HepG2 (cell line): ENCODE measurements at regions not wholly inside any gene's neighbourhood (a gene's known extent, or its start where the extent isn't known, plus 50 kb on each side); places are given as distances from the start of the nearest gene placed in this dataset.

Experiments
- ATAD3A ChIP-seq: sonication (generic); formaldehyde crosslinking; IDR thresholded peaks from 2 replicates; pipeline ENCODE4 v1.4.0; 2020; ENCODE audit warnings: missing genetic modification reagents
- ATM ChIP-seq: fragments of 450-650 bp; IDR thresholded peaks from 2 replicates; pipeline ENCODE4 v1.7.1; 2017; ENCODE audit warnings: mild to moderate bottlenecking, borderline replicate concordance
- DNMT3B ChIP-seq: conservative IDR thresholded peaks from 2 replicates; pipeline ENCODE4 v1.6.1; 2016; ENCODE audit warnings: missing biosample characterization, control low read depth
- HDAC6 ChIP-seq: fragments of 200-600 bp; sonication (generic); IDR thresholded peaks from 2 replicates; pipeline ENCODE4 v1.7.0; 2017; ENCODE audit warnings: mild to moderate bottlenecking, antibody characterized with exemption, low read length, low read depth
- HOXA7 ChIP-seq: sonication (generic); formaldehyde crosslinking; IDR thresholded peaks from 2 replicates; pipeline ENCODE4 v1.8.1; 2022; ENCODE audit warnings: mild to moderate bottlenecking, missing genetic modification reagents, moderate library complexity
- JARID2 ChIP-seq: sonication (generic); formaldehyde crosslinking; IDR thresholded peaks from 2 replicates; pipeline ENCODE4 v1.8.1; 2023; ENCODE audit warnings: missing genetic modification reagents, inconsistent platforms; ENCODE audit not compliant: insufficient replicate concordance
- MTA3 ChIP-seq: sonication (generic); formaldehyde crosslinking; IDR thresholded peaks from 2 replicates; pipeline ENCODE4 v1.4.0; 2020; ENCODE audit warnings: missing genetic modification reagents
- MYNN ChIP-seq: sonication (generic); formaldehyde crosslinking; IDR thresholded peaks from 2 replicates; pipeline ENCODE4 v1.4.0; 2020; ENCODE audit warnings: mild to moderate bottlenecking, low read depth, missing genetic modification reagents
- NPAS2 ChIP-seq: sonication (generic); formaldehyde crosslinking; IDR thresholded peaks from 2 replicates; pipeline ENCODE4 v1.8.0; 2022; ENCODE audit warnings: mild to moderate bottlenecking, missing genetic modification reagents, borderline replicate concordance
- NRL ChIP-seq: sonication (generic); formaldehyde crosslinking; IDR thresholded peaks from 2 replicates; pipeline ENCODE4 v1.5.0; 2020; ENCODE audit warnings: missing genetic modification reagents, mild to moderate bottlenecking, moderate library complexity, borderline replicate concordance
- REPIN1 ChIP-seq: sonication (generic); formaldehyde crosslinking; IDR thresholded peaks from 2 replicates; pipeline ENCODE4 v1.8.0; 2022; ENCODE audit warnings: missing genetic modification reagents, low read depth, mild to moderate bottlenecking, borderline replicate concordance
- U2AF2 ChIP-seq: fragments of 200-400 bp; formaldehyde crosslinking; IDR thresholded peaks from 2 replicates; pipeline ENCODE4 v1.6.1; 2017; ENCODE audit warnings: low read depth, mild to moderate bottlenecking, low read length
- ZFP36L2 ChIP-seq: sonication (generic); formaldehyde crosslinking; IDR thresholded peaks from 2 replicates; pipeline ENCODE4 v1.4.0; 2020; ENCODE audit warnings: missing genetic modification reagents
- ZNF101 ChIP-seq: sonication (generic); formaldehyde crosslinking; IDR thresholded peaks from 2 replicates; pipeline ENCODE4 v1.4.0; 2020; ENCODE audit warnings: mild to moderate bottlenecking, low read depth, missing genetic modification reagents, borderline replicate concordance
- ZNF234 ChIP-seq: sonication (generic); formaldehyde crosslinking; conservative IDR thresholded peaks from 2 replicates; pipeline ENCODE4 v1.5.1; 2020; ENCODE audit warnings: mild to moderate bottlenecking, missing genetic modification reagents
- ZNF251 ChIP-seq: sonication (generic); formaldehyde crosslinking; IDR thresholded peaks from 2 replicates; pipeline ENCODE4 v1.9.0; 2021; ENCODE audit warnings: mild to moderate bottlenecking, missing genetic modification reagents
- TF ChIP-seq, protein P1 (sequence below): sonication (generic); formaldehyde crosslinking; IDR thresholded peaks from 2 replicates; pipeline ENCODE4 v1.9.0; 2021; ENCODE audit warnings: missing genetic modification reagents, borderline replicate concordance
- TF ChIP-seq, protein P2 (sequence below): sonication (generic); formaldehyde crosslinking; IDR thresholded peaks from 2 replicates; pipeline ENCODE4 v1.4.0; 2020; ENCODE audit warnings: missing genetic modification reagents
- TF ChIP-seq, protein P3 (sequence below): sonication (generic); formaldehyde crosslinking; IDR thresholded peaks from 2 replicates; pipeline ENCODE4 v1.9.0; 2021; ENCODE audit warnings: missing genetic modification reagents, borderline replicate concordance
- TF ChIP-seq, protein P4 (sequence below): sonication (generic); formaldehyde crosslinking; IDR thresholded peaks from 2 replicates; pipeline ENCODE4 v1.4.0; 2020; ENCODE audit warnings: mild to moderate bottlenecking, missing genetic modification reagents

DNA sequence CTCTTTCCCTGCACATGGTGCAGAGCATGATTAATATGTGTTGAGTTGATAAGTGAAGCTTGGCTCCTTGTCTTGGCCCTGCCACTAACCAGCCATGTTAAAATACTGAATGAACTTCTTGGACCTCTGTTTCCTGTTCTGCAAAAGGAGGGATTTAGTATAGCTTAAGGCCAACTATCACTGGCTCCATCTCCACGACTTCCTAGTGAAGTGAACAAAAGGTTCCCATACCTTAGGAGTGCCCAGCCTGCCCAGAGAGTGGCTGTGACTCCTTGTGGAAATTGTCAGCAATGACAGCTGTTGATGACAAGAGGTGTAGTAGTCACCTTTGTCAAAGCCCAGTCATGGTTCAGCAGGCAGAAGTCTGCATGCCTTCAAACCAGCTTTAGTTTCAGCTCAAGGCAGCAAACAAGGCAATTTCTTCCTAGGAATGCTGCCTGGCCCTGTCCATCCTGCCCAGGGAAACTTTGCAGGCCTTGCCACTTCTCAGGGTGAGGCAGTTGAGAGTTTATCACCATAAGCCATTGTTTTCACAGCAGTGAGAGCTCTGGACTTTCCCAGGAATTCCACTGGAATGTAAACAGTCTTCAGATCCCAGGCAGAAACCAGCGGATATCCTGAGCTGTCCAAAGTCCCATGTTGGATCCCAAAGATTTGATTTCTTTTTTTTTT is 169.7 kb upstream of the TNFAIP3 start (continued):
- TF ChIP-seq, protein P1, sequence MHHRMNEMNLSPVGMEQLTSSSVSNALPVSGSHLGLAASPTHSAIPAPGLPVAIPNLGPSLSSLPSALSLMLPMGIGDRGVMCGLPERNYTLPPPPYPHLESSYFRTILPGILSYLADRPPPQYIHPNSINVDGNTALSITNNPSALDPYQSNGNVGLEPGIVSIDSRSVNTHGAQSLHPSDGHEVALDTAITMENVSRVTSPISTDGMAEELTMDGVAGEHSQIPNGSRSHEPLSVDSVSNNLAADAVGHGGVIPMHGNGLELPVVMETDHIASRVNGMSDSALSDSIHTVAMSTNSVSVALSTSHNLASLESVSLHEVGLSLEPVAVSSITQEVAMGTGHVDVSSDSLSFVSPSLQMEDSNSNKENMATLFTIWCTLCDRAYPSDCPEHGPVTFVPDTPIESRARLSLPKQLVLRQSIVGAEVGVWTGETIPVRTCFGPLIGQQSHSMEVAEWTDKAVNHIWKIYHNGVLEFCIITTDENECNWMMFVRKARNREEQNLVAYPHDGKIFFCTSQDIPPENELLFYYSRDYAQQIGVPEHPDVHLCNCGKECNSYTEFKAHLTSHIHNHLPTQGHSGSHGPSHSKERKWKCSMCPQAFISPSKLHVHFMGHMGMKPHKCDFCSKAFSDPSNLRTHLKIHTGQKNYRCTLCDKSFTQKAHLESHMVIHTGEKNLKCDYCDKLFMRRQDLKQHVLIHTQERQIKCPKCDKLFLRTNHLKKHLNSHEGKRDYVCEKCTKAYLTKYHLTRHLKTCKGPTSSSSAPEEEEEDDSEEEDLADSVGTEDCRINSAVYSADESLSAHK (CRISPR knock-in tag): no peak
- TF ChIP-seq HDAC6 (no peak), HOXA7 (CRISPR knock-in tag) (no peak), MTA3 (CRISPR knock-in tag) (no peak), JARID2 (no peak), ZFP36L2 (CRISPR knock-in tag) (no peak), NPAS2 (CRISPR knock-in tag) (no peak), ZNF251 (CRISPR knock-in tag) (peak; percentile 66; the same call in 1 of the 2 replicates), ATM (no peak), ZNF101 (CRISPR knock-in tag) (no peak), REPIN1 (CRISPR knock-in tag) (peak; percentile 50; the same call in 1 of the 2 replicates), MYNN (CRISPR knock-in tag) (no peak), ZNF234 (CRISPR knock-in tag) (no peak), NRL (CRISPR knock-in tag) (no peak), DNMT3B (CRISPR knock-in tag) (no peak), U2AF2 (no peak), ATAD3A (CRISPR knock-in tag) (no peak)
- TF ChIP-seq, protein P2, sequence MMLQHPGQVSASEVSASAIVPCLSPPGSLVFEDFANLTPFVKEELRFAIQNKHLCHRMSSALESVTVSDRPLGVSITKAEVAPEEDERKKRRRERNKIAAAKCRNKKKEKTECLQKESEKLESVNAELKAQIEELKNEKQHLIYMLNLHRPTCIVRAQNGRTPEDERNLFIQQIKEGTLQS (CRISPR knock-in tag): peak; percentile 20; the same call in 1 of the 2 replicates
- TF ChIP-seq, protein P3, sequence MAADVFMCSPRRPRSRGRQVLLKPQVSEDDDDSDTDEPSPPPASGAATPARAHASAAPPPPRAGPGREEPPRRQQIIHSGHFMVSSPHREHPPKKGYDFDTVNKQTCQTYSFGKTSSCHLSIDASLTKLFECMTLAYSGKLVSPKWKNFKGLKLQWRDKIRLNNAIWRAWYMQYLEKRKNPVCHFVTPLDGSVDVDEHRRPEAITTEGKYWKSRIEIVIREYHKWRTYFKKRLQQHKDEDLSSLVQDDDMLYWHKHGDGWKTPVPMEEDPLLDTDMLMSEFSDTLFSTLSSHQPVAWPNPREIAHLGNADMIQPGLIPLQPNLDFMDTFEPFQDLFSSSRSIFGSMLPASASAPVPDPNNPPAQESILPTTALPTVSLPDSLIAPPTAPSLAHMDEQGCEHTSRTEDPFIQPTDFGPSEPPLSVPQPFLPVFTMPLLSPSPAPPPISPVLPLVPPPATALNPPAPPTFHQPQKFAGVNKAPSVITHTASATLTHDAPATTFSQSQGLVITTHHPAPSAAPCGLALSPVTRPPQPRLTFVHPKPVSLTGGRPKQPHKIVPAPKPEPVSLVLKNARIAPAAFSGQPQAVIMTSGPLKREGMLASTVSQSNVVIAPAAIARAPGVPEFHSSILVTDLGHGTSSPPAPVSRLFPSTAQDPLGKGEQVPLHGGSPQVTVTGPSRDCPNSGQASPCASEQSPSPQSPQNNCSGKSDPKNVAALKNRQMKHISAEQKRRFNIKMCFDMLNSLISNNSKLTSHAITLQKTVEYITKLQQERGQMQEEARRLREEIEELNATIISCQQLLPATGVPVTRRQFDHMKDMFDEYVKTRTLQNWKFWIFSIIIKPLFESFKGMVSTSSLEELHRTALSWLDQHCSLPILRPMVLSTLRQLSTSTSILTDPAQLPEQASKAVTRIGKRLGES: no peak
- TF ChIP-seq, protein P4, sequence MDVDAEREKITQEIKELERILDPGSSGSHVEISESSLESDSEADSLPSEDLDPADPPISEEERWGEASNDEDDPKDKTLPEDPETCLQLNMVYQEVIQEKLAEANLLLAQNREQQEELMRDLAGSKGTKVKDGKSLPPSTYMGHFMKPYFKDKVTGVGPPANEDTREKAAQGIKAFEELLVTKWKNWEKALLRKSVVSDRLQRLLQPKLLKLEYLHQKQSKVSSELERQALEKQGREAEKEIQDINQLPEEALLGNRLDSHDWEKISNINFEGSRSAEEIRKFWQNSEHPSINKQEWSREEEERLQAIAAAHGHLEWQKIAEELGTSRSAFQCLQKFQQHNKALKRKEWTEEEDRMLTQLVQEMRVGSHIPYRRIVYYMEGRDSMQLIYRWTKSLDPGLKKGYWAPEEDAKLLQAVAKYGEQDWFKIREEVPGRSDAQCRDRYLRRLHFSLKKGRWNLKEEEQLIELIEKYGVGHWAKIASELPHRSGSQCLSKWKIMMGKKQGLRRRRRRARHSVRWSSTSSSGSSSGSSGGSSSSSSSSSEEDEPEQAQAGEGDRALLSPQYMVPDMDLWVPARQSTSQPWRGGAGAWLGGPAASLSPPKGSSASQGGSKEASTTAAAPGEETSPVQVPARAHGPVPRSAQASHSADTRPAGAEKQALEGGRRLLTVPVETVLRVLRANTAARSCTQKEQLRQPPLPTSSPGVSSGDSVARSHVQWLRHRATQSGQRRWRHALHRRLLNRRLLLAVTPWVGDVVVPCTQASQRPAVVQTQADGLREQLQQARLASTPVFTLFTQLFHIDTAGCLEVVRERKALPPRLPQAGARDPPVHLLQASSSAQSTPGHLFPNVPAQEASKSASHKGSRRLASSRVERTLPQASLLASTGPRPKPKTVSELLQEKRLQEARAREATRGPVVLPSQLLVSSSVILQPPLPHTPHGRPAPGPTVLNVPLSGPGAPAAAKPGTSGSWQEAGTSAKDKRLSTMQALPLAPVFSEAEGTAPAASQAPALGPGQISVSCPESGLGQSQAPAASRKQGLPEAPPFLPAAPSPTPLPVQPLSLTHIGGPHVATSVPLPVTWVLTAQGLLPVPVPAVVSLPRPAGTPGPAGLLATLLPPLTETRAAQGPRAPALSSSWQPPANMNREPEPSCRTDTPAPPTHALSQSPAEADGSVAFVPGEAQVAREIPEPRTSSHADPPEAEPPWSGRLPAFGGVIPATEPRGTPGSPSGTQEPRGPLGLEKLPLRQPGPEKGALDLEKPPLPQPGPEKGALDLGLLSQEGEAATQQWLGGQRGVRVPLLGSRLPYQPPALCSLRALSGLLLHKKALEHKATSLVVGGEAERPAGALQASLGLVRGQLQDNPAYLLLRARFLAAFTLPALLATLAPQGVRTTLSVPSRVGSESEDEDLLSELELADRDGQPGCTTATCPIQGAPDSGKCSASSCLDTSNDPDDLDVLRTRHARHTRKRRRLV (CRISPR knock-in tag): no peak
